GM12878 (cell line): ENCODE measurements at regions not wholly inside any gene's neighbourhood (a gene's known extent, or its start where the extent isn't known, plus 50 kb on each side); places are given as distances from the start of the nearest gene placed in this dataset.

Experiments used
- ATAC-seq: fragments of 200-7000 bp; cut with Tn5 transposase; 3 replicates; pipeline ENCODE4 v1.9.1; 2020; ENCODE audit warnings: mild to moderate bottlenecking, moderate library complexity
- BruUV-seq: library from RNA; stranded (reverse); fragments of 400-500 nt; replicated peaks from 2 replicates; lab custom pipeline; 2021; lab: Mats Ljungman, UMichigan
- CTCF ChIA-PET: fragments of 300-600 bp; sonication (Branson Sonifier 250); formaldehyde crosslinking; extraction: SDS; loops from one replicate; lab custom pipeline; 2021; ENCODE audit warnings: inconsistent platforms; lab: Yijun Ruan, JAX
- POLR2A ChIA-PET: fragments of 350-600 bp; formaldehyde crosslinking; extraction: SDS; loops from one replicate; lab custom pipeline; 2021; ENCODE audit warnings: inconsistent platforms; lab: Charles Lee
- RAD21 ChIA-PET: fragments of 300-600 bp; sonication (Branson Sonifier 250); formaldehyde crosslinking; loops from one replicate; lab custom pipeline; 2023; ENCODE audit warnings: antibody characterized with exemption; ENCODE audit not compliant: unreplicated experiment; lab: Charles Lee
- SMC1A ChIA-PET: fragments of 300-600 bp; sonication (Branson Sonifier 250); formaldehyde crosslinking; loops from one replicate; lab custom pipeline; 2023; ENCODE audit not compliant: unreplicated experiment, uncharacterized antibody; lab: Charles Lee
- DNase-seq: peaks from one replicate; pipeline ENCODE4 v3.0.0-alpha.2; 2011; ENCODE audit warnings: low read depth, low spot score
- FAIRE-seq: peaks from 3 replicates; lab custom pipeline; 2011; peaks lifted over from hg19 to GRCh38; lab: Jason Lieb, UNC
- H2AFZ ChIP-seq: 2 replicates; pipeline ENCODE4 v1.6.0; 2011; ENCODE audit warnings: low read depth, low read length, control low read depth; ENCODE audit not compliant: control insufficient read depth
- H3K27ac ChIP-seq: 2 replicates; pipeline ENCODE4 v1.5.1; 2011; ENCODE audit warnings: control low read depth; ENCODE audit not compliant: control insufficient read depth, insufficient read depth
- H3K27me3 ChIP-seq, 2 experiments: replicated peaks in 1 of 2; 2 replicates each; pipeline versions ENCODE4 v1.6.0 to v1.6.1; 2011; ENCODE audit warnings: low read length in 1 of 2; ENCODE audit not compliant: control insufficient read depth in 2 of 2, insufficient read depth in 2 of 2
- H3K36me3 ChIP-seq, 2 experiments: 2 replicates each; pipeline ENCODE4 v1.5.1; 2011; ENCODE audit warnings: low read length in 1 of 2; ENCODE audit not compliant: control insufficient read depth in 2 of 2, insufficient read depth in 2 of 2
- H3K4me1 ChIP-seq: 2 replicates; pipeline ENCODE4 v1.6.1; 2011; ENCODE audit warnings: mild to moderate bottlenecking, low read length, moderate library complexity, mixed read lengths; ENCODE audit not compliant: control insufficient read depth, insufficient read depth
- H3K4me2 ChIP-seq: 2 replicates; pipeline ENCODE4 v1.6.0; 2011; ENCODE audit warnings: control low read depth; ENCODE audit not compliant: control insufficient read depth, insufficient read depth
- H3K4me3 ChIP-seq: fragments of 200-600 bp; sonication (generic); 2 replicates; pipeline ENCODE4 v1.5.1; 2016
- H3K79me2 ChIP-seq: 2 replicates; pipeline ENCODE4 v1.6.0; 2011; ENCODE audit warnings: low read length; ENCODE audit not compliant: control insufficient read depth, insufficient read depth
- H3K9ac ChIP-seq: 2 replicates; pipeline ENCODE4 v1.8.0; 2011; ENCODE audit warnings: low read length, control low read depth, mixed read lengths; ENCODE audit not compliant: control insufficient read depth, insufficient read depth
- H3K9me3 ChIP-seq: replicated peaks from 3 replicates; pipeline ENCODE4 v1.5.1; 2011; ENCODE audit warnings: mild to moderate bottlenecking, low read length; ENCODE audit not compliant: control insufficient read depth, insufficient read depth
- H4K20me1 ChIP-seq: 2 replicates; pipeline ENCODE4 v1.6.0; 2011; ENCODE audit not compliant: control insufficient read depth, insufficient read depth
- BMI1 ChIP-seq: fragments of 450-650 bp; IDR thresholded peaks from 2 replicates; pipeline ENCODE4 v1.6.1; 2016; ENCODE audit warnings: mild to moderate bottlenecking, moderate library complexity, borderline replicate concordance
- FOS ChIP-seq: IDR thresholded peaks from 3 replicates; pipeline ENCODE4 v1.6.1; 2011; ENCODE audit warnings: borderline replicate concordance; ENCODE audit not compliant: insufficient read length; ENCODE audit errors: extremely low read depth
- MTA3 ChIP-seq: IDR thresholded peaks from 2 replicates; pipeline ENCODE4 v1.6.1; 2012; ENCODE audit warnings: low read length, inconsistent platforms, borderline replicate concordance
- MXI1 ChIP-seq: fragments of 150-350 bp; IDR thresholded peaks from 2 replicates; pipeline ENCODE4 v1.6.1; 2011; ENCODE audit warnings: low read depth, mild to moderate bottlenecking, inconsistent platforms, low read length, improper control_type of control experiment
- NBN ChIP-seq: fragments of 450-650 bp; IDR thresholded peaks from 2 replicates; pipeline ENCODE4 v1.6.1; 2016
- NR2F1 ChIP-seq: fragments of 450-650 bp; conservative IDR thresholded peaks from 2 replicates; pipeline ENCODE4 v1.6.1; 2017; ENCODE audit warnings: mild to moderate bottlenecking
- RUNX3 ChIP-seq: IDR thresholded peaks from 2 replicates; pipeline ENCODE4 v1.6.1; 2012; ENCODE audit warnings: low read length, inconsistent platforms
- WGBS: methylation state at CpG from one replicate; pipeline ENCODE4 v1.1.6; 2016; ENCODE audit warnings: low lambda C conversion rate; ENCODE audit not compliant: insufficient replicate concordance, insufficient coverage; ENCODE audit errors: missing lambda C conversion rate; 5-methylcytosine and 5-hydroxymethylcytosine counted together
- in situ Hi-C: fragments of 300-500 bp; cut with MboI; formaldehyde crosslinking; loops from 9 replicates; pipeline ENCODE4 v1.14.3; 2018; ENCODE audit warnings: mixed read lengths
- intact Hi-C: fragments of 100-400 bp; cut with micrococcal nuclease; formaldehyde crosslinking; loops from one replicate; pipeline ENCODE4 v1.14.2; 2022; ENCODE audit not compliant: unreplicated experiment
- TF ChIP-seq, protein P1 (sequence below): fragments of 450-650 bp; formaldehyde crosslinking; IDR thresholded peaks from 2 replicates; pipeline ENCODE4 v1.4.0; 2020; ENCODE audit warnings: mild to moderate bottlenecking, moderate library complexity

DNA sequence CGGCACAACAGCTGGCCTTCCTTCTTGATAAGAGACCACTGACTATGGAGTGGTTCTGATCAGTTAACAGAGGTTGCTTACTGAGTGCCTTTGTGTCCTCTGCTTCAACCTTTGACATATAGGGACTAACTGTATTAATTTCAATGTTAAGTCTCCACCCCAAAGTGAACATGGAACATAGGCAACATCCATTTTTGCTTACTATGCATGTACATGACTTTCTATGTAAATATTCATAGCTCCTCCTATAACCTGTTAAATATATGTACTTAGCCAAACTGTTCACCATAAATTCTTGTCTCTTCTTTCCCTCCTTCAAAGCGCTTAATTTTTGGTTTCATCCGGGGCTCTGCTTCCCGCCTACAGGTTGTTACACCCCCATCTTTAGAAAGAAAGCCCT lies 334.8 kb downstream of the EPM2A start:
- no peak for ATAC-seq

More for the DNA sequence above, 334.8 kb downstream of the EPM2A start:
- ChIA-PET POLR2A (no interaction called here), SMC1A (no interaction called here), RAD21 (no interaction called here), CTCF (no interaction called here)
- WGBS = 55% methylated on average over 4 of the region's 4 CpGs
- in situ Hi-C loops (no loop called here), intact Hi-C loops (no loop called here)
- no peak for FAIRE-seq
- Histone ChIP-seq H4K20me1 (no peaks in the 10 kb centered on the region), H3K4me2 (no peak overlapping the region), H3K9me3 (no peaks in the 10 kb centered on the region), H3K9ac (no peak overlapping the region), H3K4me3 (no peak overlapping the region), H3K27me3 (no peaks in the 10 kb centered on the region), H3K36me3 (no peaks in the 10 kb centered on the region), H2AFZ (no peak overlapping the region), H3K4me1 (no peaks in the 10 kb centered on the region), H3K27ac (no peak overlapping the region), H3K79me2 (no peaks in the 10 kb centered on the region)
- no TSS peak for BruUV-seq
- no peak for DNase-seq
- no peak for TF ChIP-seq MXI1
- no peak for TF ChIP-seq FOS
- TF ChIP-seq BMI1 = no peak
- TF ChIP-seq RUNX3 = no peak
- no peak for TF ChIP-seq NBN
- TF ChIP-seq, protein P1, sequence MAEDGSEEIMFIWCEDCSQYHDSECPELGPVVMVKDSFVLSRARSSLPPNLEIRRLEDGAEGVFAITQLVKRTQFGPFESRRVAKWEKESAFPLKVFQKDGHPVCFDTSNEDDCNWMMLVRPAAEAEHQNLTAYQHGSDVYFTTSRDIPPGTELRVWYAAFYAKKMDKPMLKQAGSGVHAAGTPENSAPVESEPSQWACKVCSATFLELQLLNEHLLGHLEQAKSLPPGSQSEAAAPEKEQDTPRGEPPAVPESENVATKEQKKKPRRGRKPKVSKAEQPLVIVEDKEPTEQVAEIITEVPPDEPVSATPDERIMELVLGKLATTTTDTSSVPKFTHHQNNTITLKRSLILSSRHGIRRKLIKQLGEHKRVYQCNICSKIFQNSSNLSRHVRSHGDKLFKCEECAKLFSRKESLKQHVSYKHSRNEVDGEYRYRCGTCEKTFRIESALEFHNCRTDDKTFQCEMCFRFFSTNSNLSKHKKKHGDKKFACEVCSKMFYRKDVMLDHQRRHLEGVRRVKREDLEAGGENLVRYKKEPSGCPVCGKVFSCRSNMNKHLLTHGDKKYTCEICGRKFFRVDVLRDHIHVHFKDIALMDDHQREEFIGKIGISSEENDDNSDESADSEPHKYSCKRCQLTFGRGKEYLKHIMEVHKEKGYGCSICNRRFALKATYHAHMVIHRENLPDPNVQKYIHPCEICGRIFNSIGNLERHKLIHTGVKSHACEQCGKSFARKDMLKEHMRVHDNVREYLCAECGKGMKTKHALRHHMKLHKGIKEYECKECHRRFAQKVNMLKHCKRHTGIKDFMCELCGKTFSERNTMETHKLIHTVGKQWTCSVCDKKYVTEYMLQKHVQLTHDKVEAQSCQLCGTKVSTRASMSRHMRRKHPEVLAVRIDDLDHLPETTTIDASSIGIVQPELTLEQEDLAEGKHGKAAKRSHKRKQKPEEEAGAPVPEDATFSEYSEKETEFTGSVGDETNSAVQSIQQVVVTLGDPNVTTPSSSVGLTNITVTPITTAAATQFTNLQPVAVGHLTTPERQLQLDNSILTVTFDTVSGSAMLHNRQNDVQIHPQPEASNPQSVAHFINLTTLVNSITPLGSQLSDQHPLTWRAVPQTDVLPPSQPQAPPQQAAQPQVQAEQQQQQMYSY = no peak
- TF ChIP-seq NR2F1 = no peak
- TF ChIP-seq MTA3 = no peak
